Nephron progenitor cell (in vitro differentiated cells): ENCODE measurements at regions not wholly inside any gene's neighbourhood (a gene's known extent, or its start where the extent isn't known, plus 50 kb on each side); places are given as distances from the start of the nearest gene placed in this dataset.

Source experiments
- DNase-seq: peaks from one replicate; pipeline ENCODE4 v3.0.0; 2021
- H3K27ac Mint-ChIP-seq: 2 replicates; pipeline ENCODE4 v1.8.0; 2021; ENCODE audit warnings: mild to moderate bottlenecking, moderate library complexity, mixed read lengths
- H3K27me3 Mint-ChIP-seq: 2 replicates; pipeline ENCODE4 v1.8.0; 2021; ENCODE audit warnings: mild to moderate bottlenecking, low read depth, mixed read lengths; ENCODE audit not compliant: poor library complexity
- H3K36me3 Mint-ChIP-seq: 2 replicates; pipeline ENCODE4 v1.8.0; 2021; ENCODE audit warnings: low read depth, mixed read lengths
- H3K4me1 Mint-ChIP-seq: 2 replicates; pipeline ENCODE4 v1.8.0; 2021; ENCODE audit warnings: mixed read lengths
- H3K4me3 Mint-ChIP-seq: 2 replicates; pipeline ENCODE4 v1.8.0; 2021; ENCODE audit warnings: mild to moderate bottlenecking, moderate library complexity, mixed read lengths
- H3K9me3 Mint-ChIP-seq: 2 replicates; pipeline ENCODE4 v1.8.0; 2021; ENCODE audit warnings: mild to moderate bottlenecking, moderate library complexity, mixed read lengths
- TF ChIP-seq, protein P1 (sequence below): fragments of 200-600 bp; sonication (generic); IDR thresholded peaks from 2 replicates; pipeline ENCODE4 v1.5.0; 2021; ENCODE audit warnings: antibody characterized with exemption

GRCh38 chr11:69545976-69546617, 64.6 kb downstream of the LINC01488 start:
- Mint-ChIP-seq H3K4me3 (no peak overlapping the region), H3K9me3 (peaks cover 29% of the 10 kb centered on the region), H3K27ac (no peak overlapping the region), H3K4me1 (peaks cover 25% of the 10 kb centered on the region), H3K27me3 (peaks cover 11% of the 10 kb centered on the region), H3K36me3 (no peaks in the 10 kb centered on the region)
- TF ChIP-seq, protein P1, sequence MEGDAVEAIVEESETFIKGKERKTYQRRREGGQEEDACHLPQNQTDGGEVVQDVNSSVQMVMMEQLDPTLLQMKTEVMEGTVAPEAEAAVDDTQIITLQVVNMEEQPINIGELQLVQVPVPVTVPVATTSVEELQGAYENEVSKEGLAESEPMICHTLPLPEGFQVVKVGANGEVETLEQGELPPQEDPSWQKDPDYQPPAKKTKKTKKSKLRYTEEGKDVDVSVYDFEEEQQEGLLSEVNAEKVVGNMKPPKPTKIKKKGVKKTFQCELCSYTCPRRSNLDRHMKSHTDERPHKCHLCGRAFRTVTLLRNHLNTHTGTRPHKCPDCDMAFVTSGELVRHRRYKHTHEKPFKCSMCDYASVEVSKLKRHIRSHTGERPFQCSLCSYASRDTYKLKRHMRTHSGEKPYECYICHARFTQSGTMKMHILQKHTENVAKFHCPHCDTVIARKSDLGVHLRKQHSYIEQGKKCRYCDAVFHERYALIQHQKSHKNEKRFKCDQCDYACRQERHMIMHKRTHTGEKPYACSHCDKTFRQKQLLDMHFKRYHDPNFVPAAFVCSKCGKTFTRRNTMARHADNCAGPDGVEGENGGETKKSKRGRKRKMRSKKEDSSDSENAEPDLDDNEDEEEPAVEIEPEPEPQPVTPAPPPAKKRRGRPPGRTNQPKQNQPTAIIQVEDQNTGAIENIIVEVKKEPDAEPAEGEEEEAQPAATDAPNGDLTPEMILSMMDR, result no peak
- DNase-seq, result no peak

DNA sequence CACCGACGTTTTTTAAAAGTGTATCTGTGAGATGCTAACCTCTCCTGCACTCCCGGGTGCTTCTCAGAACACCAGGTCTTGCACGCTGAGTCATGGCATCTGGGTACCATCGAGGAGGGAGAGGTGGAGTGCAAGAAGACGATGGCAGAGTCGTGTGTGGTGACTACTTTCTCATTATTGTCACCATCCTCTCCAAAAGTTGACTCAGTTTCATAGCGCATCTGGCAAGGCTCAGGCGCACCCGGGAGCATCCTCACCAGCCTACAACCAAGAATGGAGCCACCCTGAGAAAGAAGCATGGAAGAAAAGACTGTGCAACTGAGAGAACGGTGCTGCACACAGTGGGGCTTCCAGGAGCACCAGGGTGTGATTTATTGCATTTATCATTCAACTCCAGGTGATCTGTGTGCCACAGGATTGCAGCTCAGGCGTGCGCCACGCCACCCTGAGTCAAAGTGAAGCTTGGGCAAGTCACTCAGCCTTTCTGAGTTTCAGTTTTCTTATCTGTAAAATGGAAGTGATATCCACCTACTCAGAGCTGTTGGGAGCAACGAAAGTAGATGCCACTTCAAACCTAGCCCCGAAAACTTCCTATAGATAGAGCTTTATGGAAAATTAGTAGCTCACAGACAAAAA, 65.4 kb downstream of the LINC01488 start:
- H3K9me3 Mint-ChIP-seq, result peaks cover 35% of the 10 kb centered on the region
- peaks cover 18% of the 10 kb centered on the region for H3K4me1 Mint-ChIP-seq
- DNase-seq, result no peak
- H3K27me3 Mint-ChIP-seq, result peaks cover 11% of the 10 kb centered on the region
- TF ChIP-seq, protein P1, result no peak
- H3K4me3 Mint-ChIP-seq, result no peak overlapping the region
- no peaks in the 10 kb centered on the region for H3K36me3 Mint-ChIP-seq
- no peak overlapping the region for H3K27ac Mint-ChIP-seq

- Mint-ChIP-seq H3K27ac (no peak overlapping the region), H3K4me3 (no peak overlapping the region), H3K36me3 (no peaks in the 10 kb centered on the region), H3K27me3 (peaks cover 6% of the 10 kb centered on the region), H3K4me1 (peaks cover 7% of the 10 kb centered on the region), H3K9me3 (peaks cover 37% of the 10 kb centered on the region)
- DNase-seq, result no peak
- TF ChIP-seq, protein P1, result no peak
Measured at GRCh38 chr11:69550846-69551245, 69.4 kb downstream of the LINC01488 start.

GRCh38 chr11:69551963-69552362, 70.5 kb downstream of the LINC01488 start:
- H3K9me3 Mint-ChIP-seq, result peaks cover 37% of the 10 kb centered on the region
- peaks cover 7% of the 10 kb centered on the region for H3K4me1 Mint-ChIP-seq
- no peak for DNase-seq
- no peak overlapping the region for H3K4me3 Mint-ChIP-seq
- no peaks in the 10 kb centered on the region for H3K27me3 Mint-ChIP-seq
- H3K36me3 Mint-ChIP-seq, result no peaks in the 10 kb centered on the region
- H3K27ac Mint-ChIP-seq, result no peak overlapping the region
- TF ChIP-seq, protein P1, result no peak

DNA sequence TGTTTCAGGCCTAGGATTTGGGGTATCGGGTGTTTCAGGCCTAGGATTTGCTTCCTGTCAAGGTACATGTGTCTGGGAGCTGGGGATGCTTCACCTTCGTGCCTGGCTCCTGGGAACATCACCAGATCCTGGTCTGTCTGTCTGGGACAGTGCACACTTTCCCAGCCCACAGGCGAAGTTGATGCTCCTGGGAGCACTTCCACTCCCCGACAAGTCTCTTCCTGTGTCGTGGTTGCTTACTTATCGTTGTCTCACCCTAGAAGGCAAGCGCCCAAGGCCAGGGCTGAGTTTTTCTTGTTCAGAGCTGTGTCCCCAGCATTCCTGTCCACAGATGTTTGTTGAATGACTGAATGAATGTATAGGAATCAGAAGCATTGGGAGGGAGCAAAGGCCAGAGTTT, 71.5 kb downstream of the LINC01488 start:
- no peak overlapping the region for H3K27ac Mint-ChIP-seq
- H3K9me3 Mint-ChIP-seq, result peaks cover 36% of the 10 kb centered on the region
- no peak for DNase-seq
- peaks cover 7% of the 10 kb centered on the region for H3K4me1 Mint-ChIP-seq
- no peaks in the 10 kb centered on the region for H3K36me3 Mint-ChIP-seq
- H3K4me3 Mint-ChIP-seq, result no peak overlapping the region
- H3K27me3 Mint-ChIP-seq, result no peaks in the 10 kb centered on the region
- TF ChIP-seq, protein P1, result no peak
